ENCODE measurements at regions not wholly inside any gene's neighbourhood (a gene's known extent, or its start where the extent isn't known, plus 50 kb on each side); places are given as distances from the start of the nearest gene placed in this dataset.

GRCh38 chr15:70385052-70385451 lies 287.3 kb upstream of the TLE3 start:
- no peak overlapping the region for H2BK12ac ChIP-seq (ENCODE audit: insufficient read length, low read depth, low read length)
- WGBS (ENCODE audit: extremely low coverage, insufficient read length, low lambda C conversion rate): no CpG with 5 or more reads among the region's 6 CpGs
- no peak overlapping the region for H4K91ac ChIP-seq (ENCODE audit: insufficient read length, low read depth, low read length)
- Mint-ChIP-seq H3K36me3 (ENCODE audit: insufficient read depth in 1 of 3, low read depth in 3 of 3) (peaks cover 0 to 5% (median 0%) of the 10 kb centered on the region in 3 experiments; a peak in 2 of 7 replicates), H3K27ac (no peak overlapping the region), H3K27me3 (ENCODE audit: low read depth) (peaks cover 3% of the 10 kb centered on the region; the same call in 1 of the 2 replicates), H3K4me3 (no peak overlapping the region), H3K4me1 (peaks cover 11 to 23% of the 10 kb centered on the region in 2 experiments), H3K9me3 (peaks cover 0 to 5% of the 10 kb centered on the region in 2 experiments; a peak in 4 of 5 replicates)
- H3K27ac ChIP-seq (ENCODE audit: insufficient read length, low read depth, low read length): no peak overlapping the region
- H3K4ac ChIP-seq (ENCODE audit: low read depth, low read length): no peak overlapping the region
- H3T11ph ChIP-seq (ENCODE audit: low read length): no peak overlapping the region
- H2BK120ac ChIP-seq (ENCODE audit: low read depth, low read length, poor library complexity, severe bottlenecking): no peak overlapping the region
- H3K9ac ChIP-seq (ENCODE audit: extremely low read depth, insufficient read length, low read length): no peak overlapping the region
- no peak overlapping the region for H2AFZ ChIP-seq (ENCODE audit: low read length)
- H3K27me3 ChIP-seq (ENCODE audit: insufficient read depth, low read length): no peaks in the 10 kb centered on the region
- H3K18ac ChIP-seq (ENCODE audit: insufficient read length, low read depth, low read length): no peak overlapping the region
- H4K20me1 ChIP-seq (ENCODE audit: control insufficient read depth, insufficient read depth, insufficient read length): no peaks in the 10 kb centered on the region
- TF ChIP-seq CTCF (conservative IDR thresholded peaks at IDR 0.05): no peak
- H4K8ac ChIP-seq (replicated peaks; ENCODE audit: insufficient read length, low read depth, low read length): no peak overlapping the region
- no peaks in the 10 kb centered on the region for H3K4me1 ChIP-seq (ENCODE audit: insufficient read depth, low read length)
- H2BK20ac ChIP-seq (ENCODE audit: low read depth, low read length, poor library complexity, severe bottlenecking): no peak overlapping the region
- no peak overlapping the region for H3K23ac ChIP-seq (ENCODE audit: insufficient read length, low read depth, low read length)
- H3K4me2 ChIP-seq (ENCODE audit: insufficient read depth, insufficient read length, low read length): no peak overlapping the region
- H3K14ac ChIP-seq (ENCODE audit: insufficient read depth, low read length): no peak overlapping the region
- no peaks in the 10 kb centered on the region for H3K23me2 ChIP-seq (ENCODE audit: insufficient read length, low read depth, low read length, poor library complexity, severe bottlenecking)
- no peak overlapping the region for H2AK5ac ChIP-seq (ENCODE audit: insufficient read length, low read length)
- H2BK15ac ChIP-seq (ENCODE audit: low read depth, low read length): no peak overlapping the region
- no peak for DNase-seq
- no peaks in the 10 kb centered on the region for H3K79me2 ChIP-seq (ENCODE audit: insufficient read depth, low read length)
- H4K5ac ChIP-seq (ENCODE audit: insufficient read length, low read depth, low read length): no peak overlapping the region
- H3K56ac ChIP-seq (ENCODE audit: insufficient read length, low read depth, low read length): no peak overlapping the region
- no peaks in the 10 kb centered on the region for H3K79me1 ChIP-seq (ENCODE audit: insufficient read depth, low read depth, low read length, poor library complexity, severe bottlenecking)
- no peaks in the 10 kb centered on the region for H3K9me3 ChIP-seq (ENCODE audit: control insufficient read depth, low read depth, low read length)
- H2BK5ac ChIP-seq (ENCODE audit: insufficient read length, low read length): no peak overlapping the region
